HG02870 (cell line): ENCODE measurements at regions not wholly inside any gene's neighbourhood (a gene's known extent, or its start where the extent isn't known, plus 50 kb on each side); places are given as distances from the start of the nearest gene placed in this dataset.
"Not testable (repeated sequence)": the region's sequence is repeated elsewhere in the genome, so short reads cannot be mapped to it uniquely, and the experiment has no call there.

ENCODE experiments used
- ATAC-seq: cut with Tn5 transposase; IDR thresholded peaks from one replicate; pipeline ENCODE4 v1.9.1; 2021; ENCODE audit warnings: mild to moderate bottlenecking, moderate library complexity; ENCODE audit not compliant: unreplicated experiment

GRCh38 chr13:73166204-73166603 is 107.4 kb downstream of the KLF5 start:
- no peak for ATAC-seq

- ATAC-seq = no peak
Measured at GRCh38 chr13:73162912-73163911, 104.4 kb downstream of the KLF5 start.

- ATAC-seq = not testable (repeated sequence)
Measured at GRCh38 chr13:73160371-73161031, 101.7 kb downstream of the KLF5 start.

GRCh38 chr13:73158851-73159250 is 100.0 kb downstream of the KLF5 start:
- ATAC-seq = no peak

- no peak for ATAC-seq
Measured at GRCh38 chr13:73157031-73157430, 98.2 kb downstream of the KLF5 start.

- ATAC-seq = no peak
Measured at GRCh38 chr13:73146707-73147106, 87.9 kb downstream of the KLF5 start.

GRCh38 chr13:73142071-73142470 is 83.3 kb downstream of the KLF5 start:
- ATAC-seq = no peak

- no peak for ATAC-seq
Measured at GRCh38 chr13:73141292-73141771, 82.5 kb downstream of the KLF5 start.

- ATAC-seq = no peak
Measured at GRCh38 chr13:73140801-73141200, 82.0 kb downstream of the KLF5 start.

GRCh38 chr13:73138638-73139491 is 80.1 kb downstream of the KLF5 start:
- no peak for ATAC-seq

GRCh38 chr13:73138276-73138637 is 79.5 kb downstream of the KLF5 start:
- no peak for ATAC-seq

GRCh38 chr13:73136776-73137175 is 78.0 kb downstream of the KLF5 start:
- no peak for ATAC-seq

GRCh38 chr13:73133531-73133930 is 74.7 kb downstream of the KLF5 start:
- ATAC-seq = no peak

GRCh38 chr13:73131247-73131646 is 72.4 kb downstream of the KLF5 start:
- ATAC-seq = no peak

- ATAC-seq = no peak
Measured at GRCh38 chr13:73129023-73129422, 70.2 kb downstream of the KLF5 start.
